ENCODE measurements at regions not wholly inside any gene's neighbourhood (a gene's known extent, or its start where the extent isn't known, plus 50 kb on each side); places are given as distances from the start of the nearest gene placed in this dataset.

GRCh38 chr21:35342440-35342839 lies 293.3 kb upstream of the RUNX1 start:
- no peak for TF ChIP-seq CTCF (IDR thresholded peaks at IDR 0.05; ENCODE audit: low read length)
- no peak for TF ChIP-seq EZH2phosphoT487 (IDR thresholded peaks at IDR 0.05; ENCODE audit: low read length)
